Activated CD4-positive, alpha-beta memory T cell treated with anti-CD3 and anti-CD28 coated beads for 36 hours (primary cell): ENCODE measurements at regions not wholly inside any gene's neighbourhood (a gene's known extent, or its start where the extent isn't known, plus 50 kb on each side); places are given as distances from the start of the nearest gene placed in this dataset.

Experiments
- CTCF ChIA-PET: fragments of 350-600 bp; sonication (Branson Sonifier 250); formaldehyde crosslinking; loops from one replicate; lab custom pipeline; 2021; ENCODE audit warnings: antibody characterized with exemption, inconsistent platforms; lab: Charles Lee
- POLR2A ChIA-PET: fragments of 350-600 bp; sonication (Branson Sonifier 250); formaldehyde crosslinking; loops from one replicate; lab custom pipeline; 2021; ENCODE audit warnings: antibody characterized with exemption; lab: Charles Lee
- DNase-seq: peaks from one replicate; pipeline ENCODE4 v3.0.0-alpha.2; 2020
- H3K27ac Mint-ChIP-seq: one replicate; pipeline ENCODE4 v1.8.0; 2021; ENCODE audit warnings: mixed read lengths
- H3K27me3 Mint-ChIP-seq: one replicate; pipeline ENCODE4 v1.8.0; 2021; ENCODE audit warnings: mixed read lengths
- H3K36me3 Mint-ChIP-seq: one replicate; pipeline ENCODE4 v1.8.0; 2021; ENCODE audit warnings: mixed read lengths
- H3K4me1 Mint-ChIP-seq: one replicate; pipeline ENCODE4 v1.8.0; 2021; ENCODE audit warnings: low read depth, mixed read lengths
- H3K4me3 Mint-ChIP-seq: one replicate; pipeline ENCODE4 v1.8.0; 2021; ENCODE audit warnings: mild to moderate bottlenecking, mixed read lengths
- H3K9me3 Mint-ChIP-seq: one replicate; pipeline ENCODE4 v1.8.0; 2021; ENCODE audit warnings: mixed read lengths
- intact Hi-C: fragments of 100-400 bp; cut with micrococcal nuclease; formaldehyde crosslinking; loops from one replicate; pipeline ENCODE4 v1.15.1; 2023

- no peak for DNase-seq
- ChIA-PET POLR2A (no interaction called here), CTCF (no interaction called here)
- H3K4me1 Mint-ChIP-seq, result no peaks in the 10 kb centered on the region
- H3K36me3 Mint-ChIP-seq, result no peaks in the 10 kb centered on the region
- intact Hi-C loops, result no loop called here
- H3K9me3 Mint-ChIP-seq, result no peaks in the 10 kb centered on the region
- no peak overlapping the region for H3K27ac Mint-ChIP-seq
- peaks cover 3% of the 10 kb centered on the region for H3K27me3 Mint-ChIP-seq
- H3K4me3 Mint-ChIP-seq, result no peak overlapping the region
Measured at GRCh38 chr13:78476910-78477309, 126.4 kb downstream of the POU4F1 start.

DNA sequence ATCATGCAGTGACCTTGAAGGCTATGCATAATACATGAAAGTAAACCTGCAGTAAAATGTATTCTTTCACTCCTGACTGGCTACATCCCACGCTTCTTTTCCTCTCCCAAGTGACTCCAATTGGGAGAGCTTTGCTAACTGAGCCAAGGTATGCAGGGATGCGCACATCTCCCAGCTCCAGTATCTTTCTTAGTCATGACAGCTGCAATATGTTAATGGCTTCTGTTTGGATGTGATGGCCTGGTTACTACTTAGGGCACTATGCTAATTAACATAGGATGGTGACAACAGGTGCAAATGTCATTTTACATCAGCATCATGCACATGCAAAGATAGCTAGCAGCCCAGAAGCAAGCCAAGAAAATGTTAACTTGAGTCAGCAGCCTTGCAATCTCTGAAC, 134.7 kb downstream of the POU4F1 start:
- no peak overlapping the region for H3K27ac Mint-ChIP-seq
- no peaks in the 10 kb centered on the region for H3K4me1 Mint-ChIP-seq
- intact Hi-C loops, result no loop called here
- H3K36me3 Mint-ChIP-seq, result no peaks in the 10 kb centered on the region
- ChIA-PET CTCF (no interaction called here), POLR2A (no interaction called here)
- DNase-seq, result no peak
- H3K4me3 Mint-ChIP-seq, result no peak overlapping the region
- H3K9me3 Mint-ChIP-seq, result no peaks in the 10 kb centered on the region
- H3K27me3 Mint-ChIP-seq, result peaks cover 5% of the 10 kb centered on the region

DNA sequence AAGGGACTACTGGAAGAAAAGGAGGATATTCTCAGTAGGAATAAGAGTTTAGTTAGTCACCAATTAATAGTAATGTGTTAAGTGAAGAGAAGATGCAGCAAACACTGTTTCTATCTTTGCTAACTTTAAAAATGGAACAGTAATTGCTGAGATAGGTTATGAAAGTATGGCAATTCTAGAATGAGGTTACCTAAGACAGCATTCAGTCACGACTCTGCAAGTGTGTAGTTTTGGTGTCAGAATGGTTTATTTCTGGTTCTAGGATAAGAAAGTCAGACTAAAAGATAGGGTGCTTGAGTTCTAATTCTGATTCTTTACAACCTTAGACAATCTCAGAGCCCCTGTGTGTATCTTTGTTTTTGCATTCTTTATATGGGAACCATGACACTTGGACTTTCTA, 138.1 kb downstream of the POU4F1 start:
- Mint-ChIP-seq H3K27me3 (no peaks in the 10 kb centered on the region), H3K4me3 (no peak overlapping the region), H3K27ac (no peak overlapping the region), H3K9me3 (peaks cover 2% of the 10 kb centered on the region), H3K36me3 (no peaks in the 10 kb centered on the region), H3K4me1 (no peaks in the 10 kb centered on the region)
- DNase-seq, result no peak
- CTCF ChIA-PET, result no interaction called here
- POLR2A ChIA-PET, result no interaction called here
- intact Hi-C loops, result no loop called here

DNA sequence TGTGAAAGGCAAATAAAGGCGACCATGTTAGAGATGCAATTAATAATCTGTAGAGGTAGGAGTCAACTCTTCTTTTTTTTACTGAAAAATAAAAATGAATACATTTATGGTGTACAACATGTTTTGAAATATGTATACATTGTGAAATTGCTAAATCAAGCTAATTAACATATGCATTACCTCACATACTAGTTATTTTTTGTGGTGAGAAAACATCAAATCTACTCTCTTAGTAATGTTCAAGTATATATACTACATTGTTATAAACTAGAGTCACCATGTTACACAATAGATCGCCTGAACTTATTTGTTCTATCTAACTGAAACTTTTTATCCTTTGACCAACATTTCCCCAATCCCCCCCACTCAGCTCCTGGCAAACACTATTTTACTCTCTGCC, 143.2 kb downstream of the POU4F1 start:
- Mint-ChIP-seq H3K9me3 (peaks cover 2% of the 10 kb centered on the region), H3K4me1 (no peaks in the 10 kb centered on the region), H3K27me3 (no peaks in the 10 kb centered on the region), H3K27ac (no peak overlapping the region), H3K36me3 (no peaks in the 10 kb centered on the region), H3K4me3 (no peak overlapping the region)
- intact Hi-C loops, result no loop called here
- ChIA-PET CTCF (no interaction called here), POLR2A (no interaction called here)
- DNase-seq, result no peak

GRCh38 chr13:78443839-78444238, 159.5 kb downstream of the POU4F1 start:
- intact Hi-C loops, result no loop called here
- DNase-seq, result no peak
- Mint-ChIP-seq H3K27me3 (peaks cover 1% of the 10 kb centered on the region), H3K27ac (no peak overlapping the region), H3K4me1 (no peaks in the 10 kb centered on the region), H3K36me3 (no peaks in the 10 kb centered on the region), H3K4me3 (no peak overlapping the region), H3K9me3 (no peaks in the 10 kb centered on the region)
- POLR2A ChIA-PET, result no interaction called here
- CTCF ChIA-PET, result no interaction called here

DNA sequence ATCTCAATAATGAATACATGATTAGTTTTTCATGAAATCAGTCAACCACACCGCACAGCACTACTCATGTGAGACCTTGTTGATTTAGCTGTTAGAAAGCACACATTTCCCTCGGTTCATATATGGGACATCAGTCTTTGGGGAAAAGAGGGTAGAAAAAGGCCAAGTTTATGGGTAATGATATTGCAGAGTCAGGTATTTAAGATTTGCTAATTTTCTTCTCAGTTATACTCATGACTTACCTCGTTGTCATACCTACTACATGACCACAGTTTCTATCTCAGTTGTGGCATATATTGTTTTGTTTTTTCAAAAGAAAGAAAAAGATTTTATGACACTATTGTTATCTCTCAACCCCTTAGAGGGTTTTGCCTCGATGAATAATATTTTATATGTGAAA, 165.6 kb downstream of the POU4F1 start:
- intact Hi-C loops, result no loop called here
- H3K9me3 Mint-ChIP-seq, result no peaks in the 10 kb centered on the region
- DNase-seq, result no peak
- ChIA-PET CTCF (no interaction called here), POLR2A (no interaction called here)
- H3K27me3 Mint-ChIP-seq, result no peaks in the 10 kb centered on the region
- no peaks in the 10 kb centered on the region for H3K4me1 Mint-ChIP-seq
- H3K4me3 Mint-ChIP-seq, result no peak overlapping the region
- no peak overlapping the region for H3K27ac Mint-ChIP-seq
- no peaks in the 10 kb centered on the region for H3K36me3 Mint-ChIP-seq

DNA sequence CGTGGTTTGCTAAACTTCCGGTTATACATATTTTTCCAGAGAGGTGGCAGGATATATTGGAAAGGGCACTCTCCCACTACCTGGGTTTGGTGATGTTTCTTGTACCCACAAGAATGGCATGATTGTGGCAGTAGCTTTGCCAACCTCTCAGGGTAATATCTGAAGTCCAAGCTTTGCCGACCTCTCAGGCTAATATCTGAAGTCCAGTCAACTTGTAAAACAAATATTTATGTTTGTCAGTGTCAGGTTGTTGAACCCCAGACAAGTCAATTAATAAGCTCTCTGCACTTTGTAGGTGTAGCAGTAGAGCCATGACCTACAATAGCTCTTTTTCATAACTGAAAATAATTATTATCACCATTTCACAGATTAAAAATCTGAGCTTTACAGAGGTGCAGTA, 167.0 kb downstream of the POU4F1 start:
- ChIA-PET CTCF (no interaction called here), POLR2A (no interaction called here)
- intact Hi-C loops, result no loop called here
- Mint-ChIP-seq H3K27ac (no peak overlapping the region), H3K9me3 (no peaks in the 10 kb centered on the region), H3K4me1 (no peaks in the 10 kb centered on the region), H3K4me3 (no peak overlapping the region), H3K36me3 (no peaks in the 10 kb centered on the region), H3K27me3 (no peaks in the 10 kb centered on the region)
- no peak for DNase-seq

- Mint-ChIP-seq H3K27ac (no peak overlapping the region), H3K4me1 (no peaks in the 10 kb centered on the region), H3K9me3 (no peaks in the 10 kb centered on the region), H3K4me3 (no peak overlapping the region), H3K27me3 (no peaks in the 10 kb centered on the region), H3K36me3 (no peaks in the 10 kb centered on the region)
- intact Hi-C loops, result no loop called here
- ChIA-PET CTCF (no interaction called here), POLR2A (no interaction called here)
- DNase-seq, result no peak
Measured at GRCh38 chr13:78431328-78431727, 172.0 kb downstream of the POU4F1 start.

DNA sequence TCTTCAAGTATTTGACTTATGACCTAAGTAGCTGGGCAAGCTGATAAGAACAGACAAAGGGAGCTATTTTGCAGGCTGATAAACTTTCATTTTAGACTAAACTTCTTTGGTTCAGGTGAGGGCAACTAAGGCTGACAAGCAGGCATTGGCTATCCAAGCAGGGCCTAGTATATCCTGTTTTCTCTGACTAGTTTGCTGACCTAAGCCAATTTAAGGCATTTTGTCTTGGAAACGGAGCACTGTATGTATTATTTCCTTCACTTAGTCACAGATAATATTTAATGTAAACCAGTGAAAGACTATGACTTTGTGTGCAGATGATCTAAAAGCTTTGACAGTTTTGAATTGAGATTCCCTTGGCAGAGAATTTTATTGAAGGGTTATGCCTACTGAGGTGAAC, 172.5 kb downstream of the POU4F1 start:
- Mint-ChIP-seq H3K9me3 (no peaks in the 10 kb centered on the region), H3K4me3 (no peak overlapping the region), H3K27me3 (no peaks in the 10 kb centered on the region), H3K36me3 (no peaks in the 10 kb centered on the region), H3K27ac (no peak overlapping the region), H3K4me1 (no peaks in the 10 kb centered on the region)
- CTCF ChIA-PET, result no interaction called here
- no peak for DNase-seq
- intact Hi-C loops, result no loop called here
- POLR2A ChIA-PET, result no interaction called here

DNA sequence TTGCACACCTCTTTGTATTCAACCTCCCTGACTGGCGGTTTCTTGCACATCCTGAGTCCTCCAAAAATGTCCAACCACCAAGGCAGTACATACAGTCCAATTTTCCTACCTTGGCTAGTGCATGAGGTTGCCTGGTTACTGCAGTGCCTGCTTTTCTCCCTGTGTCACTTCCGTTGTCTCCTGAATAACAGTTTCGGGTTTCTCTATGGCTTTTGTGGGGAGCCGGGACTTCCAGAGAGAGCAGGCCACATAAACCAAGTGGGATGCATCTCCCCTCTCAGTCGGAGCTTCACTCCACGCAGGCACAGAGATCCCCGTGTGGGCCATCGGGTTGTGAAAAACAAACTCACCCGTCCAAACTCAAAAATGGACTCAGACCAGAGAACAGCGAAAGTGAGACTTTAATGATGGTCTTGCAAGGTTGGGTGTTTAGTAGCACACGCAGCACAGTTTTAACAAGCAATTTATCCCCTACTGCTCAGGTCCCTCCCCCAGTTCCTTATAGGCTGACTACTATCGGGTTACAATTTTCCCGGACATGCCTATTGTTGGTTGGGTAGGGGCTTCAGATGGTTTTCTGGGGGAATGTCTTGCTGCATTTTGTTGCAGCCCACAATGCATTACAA, 173.1 kb downstream of the POU4F1 start:
- Mint-ChIP-seq H3K9me3 (no peaks in the 10 kb centered on the region), H3K4me1 (no peaks in the 10 kb centered on the region), H3K36me3 (no peaks in the 10 kb centered on the region), H3K4me3 (no peak overlapping the region), H3K27me3 (no peaks in the 10 kb centered on the region), H3K27ac (no peak overlapping the region)
- ChIA-PET POLR2A (no interaction called here), CTCF (no interaction called here)
- intact Hi-C loops, result no loop called here
- no peak for DNase-seq

DNA sequence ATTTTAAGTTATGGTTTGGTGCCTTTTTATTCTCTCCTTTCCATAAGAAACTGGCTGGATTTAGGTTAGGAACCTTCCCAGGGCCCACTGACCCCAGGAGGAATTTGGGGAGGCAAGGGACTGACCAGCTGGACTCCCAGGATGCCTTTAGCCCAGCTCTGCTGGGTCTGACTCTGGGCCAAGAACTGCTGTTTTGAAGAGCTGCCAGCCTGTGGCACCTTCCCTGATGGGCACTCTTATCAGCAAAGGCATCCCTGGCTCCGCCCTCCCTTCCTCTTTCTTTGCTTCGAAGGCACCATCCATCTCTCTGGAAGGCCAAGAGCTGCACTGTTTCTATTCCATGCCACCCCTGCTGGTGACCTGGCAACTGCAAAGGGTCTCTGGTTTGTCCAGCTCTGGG, 174.7 kb downstream of the POU4F1 start:
- ChIA-PET POLR2A (no interaction called here), CTCF (no interaction called here)
- H3K36me3 Mint-ChIP-seq, result no peaks in the 10 kb centered on the region
- H3K4me3 Mint-ChIP-seq, result no peak overlapping the region
- no peaks in the 10 kb centered on the region for H3K4me1 Mint-ChIP-seq
- H3K27ac Mint-ChIP-seq, result no peak overlapping the region
- H3K9me3 Mint-ChIP-seq, result no peaks in the 10 kb centered on the region
- H3K27me3 Mint-ChIP-seq, result no peaks in the 10 kb centered on the region
- intact Hi-C loops, result no loop called here
- DNase-seq, result no peak

- POLR2A ChIA-PET, result no interaction called here
- no peak overlapping the region for H3K27ac Mint-ChIP-seq
- no peaks in the 10 kb centered on the region for H3K9me3 Mint-ChIP-seq
- no peaks in the 10 kb centered on the region for H3K36me3 Mint-ChIP-seq
- peaks cover under 1% of the 10 kb centered on the region for H3K27me3 Mint-ChIP-seq
- no peak for DNase-seq
- no peaks in the 10 kb centered on the region for H3K4me1 Mint-ChIP-seq
- intact Hi-C loops, result no loop called here
- CTCF ChIA-PET, result no interaction called here
- no peak overlapping the region for H3K4me3 Mint-ChIP-seq
Measured at GRCh38 chr13:78426183-78426582, 177.2 kb downstream of the POU4F1 start.

- H3K9me3 Mint-ChIP-seq, result no peaks in the 10 kb centered on the region
- no peak overlapping the region for H3K4me3 Mint-ChIP-seq
- DNase-seq, result no peak
- ChIA-PET CTCF (no interaction called here), POLR2A (no interaction called here)
- no peaks in the 10 kb centered on the region for H3K36me3 Mint-ChIP-seq
- no peak overlapping the region for H3K27ac Mint-ChIP-seq
- H3K27me3 Mint-ChIP-seq, result peaks cover 5% of the 10 kb centered on the region
- intact Hi-C loops, result no loop called here
- no peaks in the 10 kb centered on the region for H3K4me1 Mint-ChIP-seq
Measured at GRCh38 chr13:78420814-78421213, 182.5 kb downstream of the POU4F1 start.
